Bronchial epithelial cell (primary cell): ENCODE measurements at regions not wholly inside any gene's neighbourhood (a gene's known extent, or its start where the extent isn't known, plus 50 kb on each side); places are given as distances from the start of the nearest gene placed in this dataset.
A peak's percentile ranks its signal among the peaks of the same experiment; 100 is the strongest.
"Not testable (repeated sequence)": the region's sequence is repeated elsewhere in the genome, so short reads cannot be mapped to it uniquely, and the experiment has no call there.

Source experiments
- DNase-seq: peaks from one replicate; pipeline ENCODE4 v3.0.0-alpha.2; 2010; ENCODE audit warnings: low read depth
- FAIRE-seq: peaks from 2 replicates; lab custom pipeline; 2011; peaks lifted over from hg19 to GRCh38; lab: Jason Lieb, UNC
- H3K27me3 ChIP-seq: 2 replicates; pipeline ENCODE4 v1.5.1; 2011; ENCODE audit warnings: low read length; ENCODE audit not compliant: control insufficient read depth, insufficient read depth
- H3K36me3 ChIP-seq: 2 replicates; pipeline ENCODE4 v1.5.1; 2011; ENCODE audit warnings: low read length; ENCODE audit not compliant: control insufficient read depth, insufficient read depth
- H3K4me3 ChIP-seq: 2 replicates; pipeline ENCODE4 v1.5.1; 2011; ENCODE audit warnings: mild to moderate bottlenecking, low read depth, low read length, control low read depth
- CTCF ChIP-seq: IDR thresholded peaks from 2 replicates; pipeline ENCODE4 v1.5.1; 2011; ENCODE audit warnings: mild to moderate bottlenecking, moderate library complexity, low read length, control low read depth, inconsistent platforms; ENCODE audit not compliant: insufficient read depth, severe bottlenecking

GRCh38 chr17:16888413-16889087 is 83.4 kb downstream of the TNFRSF13B start:
- TF ChIP-seq CTCF: no peak
- Histone ChIP-seq H3K36me3 (no peaks in the 10 kb centered on the region), H3K27me3 (no peaks in the 10 kb centered on the region), H3K4me3 (no peak overlapping the region)
- FAIRE-seq (no peak), DNase-seq (no peak)

- DNase-seq (no peak), FAIRE-seq (no peak)
- TF ChIP-seq CTCF: no peak
Observed at GRCh38 chr17:16887523-16888095, 84.3 kb downstream of the TNFRSF13B start.

GRCh38 chr17:16886655-16887322 is 85.1 kb downstream of the TNFRSF13B start:
- H3K4me3 ChIP-seq: no peak overlapping the region
- DNase-seq: no peak
- no peak for FAIRE-seq
- no peaks in the 10 kb centered on the region for H3K27me3 ChIP-seq
- H3K36me3 ChIP-seq: no peaks in the 10 kb centered on the region
- no peak for TF ChIP-seq CTCF

More at GRCh38 chr17:16887523-16888095, 84.3 kb downstream of the TNFRSF13B start:
- no peaks in the 10 kb centered on the region for H3K36me3 ChIP-seq
- H3K4me3 ChIP-seq: no peak overlapping the region
- no peaks in the 10 kb centered on the region for H3K27me3 ChIP-seq

GRCh38 chr17:16885204-16885603 is 86.7 kb downstream of the TNFRSF13B start:
- DNase-seq, H3K27me3 ChIP-seq, H3K36me3 ChIP-seq, H3K4me3 ChIP-seq: not testable (repeated sequence)
- peak; percentile 99 for FAIRE-seq

GRCh38 chr17:16882926-16883265 is 89.0 kb downstream of the TNFRSF13B start:
- FAIRE-seq, H3K36me3 ChIP-seq, H3K27me3 ChIP-seq, H3K4me3 ChIP-seq, DNase-seq: not testable (repeated sequence)

GRCh38 chr17:16882243-16882925 is 89.5 kb downstream of the TNFRSF13B start:
- Histone ChIP-seq H3K27me3 (no peaks in the 10 kb centered on the region), H3K36me3 (no peaks in the 10 kb centered on the region), H3K4me3 (no peak overlapping the region)
- FAIRE-seq (peak; percentile 13), DNase-seq (no peak)
- no peak for TF ChIP-seq CTCF
